HS-5 (cell line): ENCODE measurements at regions not wholly inside any gene's neighbourhood (a gene's known extent, or its start where the extent isn't known, plus 50 kb on each side); places are given as distances from the start of the nearest gene placed in this dataset.

Experiments
- DNase-seq: peaks from one replicate; pipeline ENCODE4 v3.0.0-alpha.2; 2012; ENCODE audit warnings: low read depth

- DNase-seq = no peak
These were observed 59.8 kb upstream of the MAML3 start for GRCh38 chr4:140213749-140214148.

- no peak for DNase-seq
These were observed 59.1 kb upstream of the MAML3 start for GRCh38 chr4:140213116-140213515.

GRCh38 chr4:140212646-140213045 lies 58.7 kb upstream of the MAML3 start:
- no peak for DNase-seq

- DNase-seq = no peak
These were observed 58.2 kb upstream of the MAML3 start for GRCh38 chr4:140212194-140212593.

- no peak for DNase-seq
These were observed 57.7 kb upstream of the MAML3 start for GRCh38 chr4:140211693-140212092.

GRCh38 chr4:140211161-140211560 lies 57.2 kb upstream of the MAML3 start:
- DNase-seq = no peak

- no peak for DNase-seq
These were observed 54.9 kb upstream of the MAML3 start for GRCh38 chr4:140208921-140209320.
